ENCODE measurements at regions not wholly inside any gene's neighbourhood (a gene's known extent, or its start where the extent isn't known, plus 50 kb on each side); places are given as distances from the start of the nearest gene placed in this dataset.

- no peak for TF ChIP-seq TAF1 (IDR thresholded peaks at IDR 0.05; ENCODE audit: borderline replicate concordance, low read depth, low read length)
- DNase-seq (ENCODE audit: insufficient read length) (no peak), FAIRE-seq (no peak)
Measured at GRCh38 chr17:70308618-70309017, 139.3 kb downstream of the KCNJ2 start.

DNA sequence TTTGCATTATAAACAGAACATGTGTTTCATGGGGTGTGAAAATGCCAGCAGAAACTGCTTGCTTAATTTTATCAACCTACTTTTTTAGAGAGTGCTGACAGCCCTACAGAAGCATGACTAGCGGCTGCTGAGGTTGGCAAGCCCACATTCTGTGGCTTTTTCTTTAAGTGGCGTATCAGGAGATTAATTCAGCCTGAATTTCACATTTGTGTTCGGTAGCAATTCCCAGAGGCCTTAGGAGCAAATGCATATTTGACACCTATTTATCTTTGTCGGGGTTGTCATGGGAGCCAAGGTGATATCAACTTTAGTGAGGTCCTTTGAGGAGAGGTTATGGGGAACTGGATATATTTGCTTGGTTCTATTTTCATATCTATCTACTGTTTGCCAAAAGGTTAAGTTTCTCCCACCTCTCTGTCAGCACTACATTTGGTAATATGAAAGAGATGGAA is 140.9 kb downstream of the KCNJ2 start:
- no peak for TF ChIP-seq TAF1 (IDR thresholded peaks at IDR 0.05; ENCODE audit: borderline replicate concordance, low read depth, low read length)
- no peak for TF ChIP-seq POLR2A (IDR thresholded peaks at IDR 0.05; ENCODE audit: low read depth, low read length)
- no peak for TF ChIP-seq POLR2AphosphoS5 (IDR thresholded peaks at IDR 0.05; ENCODE audit: low read depth, low read length)
- FAIRE-seq, result no peak
- DNase-seq (ENCODE audit: insufficient read length), result no peak

- FAIRE-seq, result no peak
- no peak for DNase-seq (ENCODE audit: insufficient read length)
- TF ChIP-seq POLR2AphosphoS5 (IDR thresholded peaks at IDR 0.05; ENCODE audit: low read depth, low read length) (no peak), POLR2A (IDR thresholded peaks at IDR 0.05; ENCODE audit: low read depth, low read length) (no peak), TAF1 (IDR thresholded peaks at IDR 0.05; ENCODE audit: borderline replicate concordance, low read depth, low read length) (no peak)
Measured at GRCh38 chr17:70313086-70313852, 143.9 kb downstream of the KCNJ2 start.

- no peak for FAIRE-seq
- DNase-seq (ENCODE audit: insufficient read length), result no peak
- no peak for TF ChIP-seq POLR2A (IDR thresholded peaks at IDR 0.05; ENCODE audit: low read depth, low read length)
Measured at GRCh38 chr17:70314096-70314495, 144.8 kb downstream of the KCNJ2 start.

DNA sequence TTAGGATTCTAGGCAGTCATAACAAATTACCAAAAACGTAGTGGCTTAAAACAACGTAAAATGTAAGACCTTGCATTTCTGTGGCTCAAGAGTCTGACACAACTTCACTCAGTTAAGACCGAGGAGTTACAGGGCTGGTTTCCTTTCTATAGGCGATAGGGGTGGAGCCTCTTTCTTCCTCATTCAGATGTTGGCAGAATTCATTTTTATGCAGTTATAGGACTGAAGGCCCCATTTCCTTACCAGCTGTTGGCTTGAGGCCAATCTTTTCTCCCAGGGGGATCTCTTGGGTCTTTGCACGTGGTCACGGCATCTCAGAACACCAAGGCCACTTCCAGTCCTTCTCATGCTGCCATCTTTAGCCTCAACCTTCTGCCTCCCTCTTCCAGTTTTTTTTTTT is 145.2 kb downstream of the KCNJ2 start:
- FAIRE-seq, result no peak
- TF ChIP-seq POLR2A (IDR thresholded peaks at IDR 0.05; ENCODE audit: low read depth, low read length) (no peak), POLR2AphosphoS5 (IDR thresholded peaks at IDR 0.05; ENCODE audit: low read depth, low read length) (no peak), TAF1 (IDR thresholded peaks at IDR 0.05; ENCODE audit: borderline replicate concordance, low read depth, low read length) (no peak)
- DNase-seq (ENCODE audit: insufficient read length), result no peak

GRCh38 chr17:70317421-70317820 is 148.1 kb downstream of the KCNJ2 start:
- FAIRE-seq, result no peak
- TF ChIP-seq POLR2AphosphoS5 (IDR thresholded peaks at IDR 0.05; ENCODE audit: low read depth, low read length), result no peak
- TF ChIP-seq POLR2A (IDR thresholded peaks at IDR 0.05; ENCODE audit: low read depth, low read length), result no peak
- no peak for TF ChIP-seq TAF1 (IDR thresholded peaks at IDR 0.05; ENCODE audit: borderline replicate concordance, low read depth, low read length)
- no peak for DNase-seq (ENCODE audit: insufficient read length)

DNA sequence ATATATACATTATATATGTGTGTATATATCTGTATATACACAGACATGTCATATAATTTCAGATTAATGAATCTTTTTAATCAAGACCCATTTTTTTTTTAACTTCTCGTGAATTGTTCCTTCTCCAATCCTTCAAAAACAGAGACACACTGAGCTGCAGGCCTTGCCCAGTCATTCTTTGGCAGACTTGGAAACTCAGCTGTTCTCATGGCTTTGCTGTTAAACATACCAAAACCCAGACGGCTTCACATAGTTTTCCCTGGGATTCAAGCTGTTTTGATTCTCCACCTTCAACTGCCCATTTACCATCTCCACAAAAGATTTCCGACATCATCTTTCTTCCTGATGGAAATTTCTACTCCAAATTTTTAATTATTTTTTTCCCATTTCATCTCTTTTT is 148.7 kb downstream of the KCNJ2 start:
- no peak for FAIRE-seq
- TF ChIP-seq TAF1 (IDR thresholded peaks at IDR 0.05; ENCODE audit: borderline replicate concordance, low read depth, low read length), result no peak
- no peak for TF ChIP-seq POLR2AphosphoS5 (IDR thresholded peaks at IDR 0.05; ENCODE audit: low read depth, low read length)
- TF ChIP-seq POLR2A (IDR thresholded peaks at IDR 0.05; ENCODE audit: low read depth, low read length), result no peak

DNA sequence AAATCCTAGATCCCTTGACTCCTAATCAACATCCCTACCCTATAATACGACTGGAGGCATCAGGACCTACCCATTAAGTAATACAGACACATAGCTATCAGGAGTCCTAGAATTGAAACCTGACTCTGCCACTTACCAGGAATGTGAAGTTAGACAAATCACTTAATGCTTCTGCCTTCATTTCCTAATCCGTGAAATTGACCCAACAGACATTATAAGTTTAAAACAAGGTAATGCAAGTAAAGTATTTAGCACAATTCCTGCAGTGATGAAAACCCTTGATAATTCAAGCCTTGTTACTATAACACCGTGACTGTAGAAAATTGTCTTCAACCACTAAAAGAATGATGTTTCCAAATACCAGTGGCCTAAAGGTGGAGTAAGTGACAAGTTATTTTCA is 150.2 kb downstream of the KCNJ2 start:
- FAIRE-seq, result no peak
- no peak for TF ChIP-seq POLR2A (IDR thresholded peaks at IDR 0.05; ENCODE audit: low read depth, low read length)
- TF ChIP-seq TAF1 (IDR thresholded peaks at IDR 0.05; ENCODE audit: borderline replicate concordance, low read depth, low read length), result no peak
- TF ChIP-seq POLR2AphosphoS5 (IDR thresholded peaks at IDR 0.05; ENCODE audit: low read depth, low read length), result no peak
- DNase-seq (ENCODE audit: insufficient read length), result no peak

More for the DNA sequence above, 148.7 kb downstream of the KCNJ2 start:
- no peak for DNase-seq (ENCODE audit: insufficient read length)

- DNase-seq (ENCODE audit: insufficient read length) (no peak), FAIRE-seq (no peak)
- TF ChIP-seq TAF1 (IDR thresholded peaks at IDR 0.05; ENCODE audit: borderline replicate concordance, low read depth, low read length), result no peak
- TF ChIP-seq POLR2A (IDR thresholded peaks at IDR 0.05; ENCODE audit: low read depth, low read length), result no peak
Measured at GRCh38 chr17:70320673-70321345, 151.5 kb downstream of the KCNJ2 start.

DNA sequence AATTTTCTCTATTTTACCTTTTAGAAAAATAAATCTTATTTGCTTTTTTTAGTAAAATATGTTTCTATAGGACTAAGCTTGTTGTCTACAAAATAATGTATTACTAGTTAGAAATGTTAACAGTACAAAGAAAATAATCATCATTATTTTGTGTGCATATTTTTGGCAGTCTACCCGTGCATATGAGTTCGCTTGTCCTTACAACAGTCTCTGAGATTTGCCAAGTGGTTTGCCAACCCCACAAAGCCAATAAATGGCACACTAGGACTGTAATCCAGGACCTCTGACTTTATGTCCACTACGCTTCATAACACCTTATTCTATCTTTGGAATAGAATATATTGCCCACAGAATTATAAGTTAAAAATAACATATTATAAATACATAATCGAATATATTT is 152.0 kb downstream of the KCNJ2 start:
- TF ChIP-seq TAF1 (IDR thresholded peaks at IDR 0.05; ENCODE audit: borderline replicate concordance, low read depth, low read length), result no peak
- TF ChIP-seq POLR2A (IDR thresholded peaks at IDR 0.05; ENCODE audit: low read depth, low read length), result no peak
- no peak for TF ChIP-seq POLR2AphosphoS5 (IDR thresholded peaks at IDR 0.05; ENCODE audit: low read depth, low read length)
- DNase-seq (ENCODE audit: insufficient read length) (no peak), FAIRE-seq (no peak)

- no peak for FAIRE-seq
- no peak for TF ChIP-seq POLR2A (IDR thresholded peaks at IDR 0.05; ENCODE audit: low read depth, low read length)
- TF ChIP-seq POLR2AphosphoS5 (IDR thresholded peaks at IDR 0.05; ENCODE audit: low read depth, low read length), result no peak
- no peak for TF ChIP-seq TAF1 (IDR thresholded peaks at IDR 0.05; ENCODE audit: borderline replicate concordance, low read depth, low read length)
- no peak for DNase-seq (ENCODE audit: insufficient read length)
Measured at GRCh38 chr17:70323269-70323668, 153.9 kb downstream of the KCNJ2 start.

GRCh38 chr17:70324031-70324430 is 154.7 kb downstream of the KCNJ2 start:
- FAIRE-seq, result no peak
- TF ChIP-seq POLR2AphosphoS5 (IDR thresholded peaks at IDR 0.05; ENCODE audit: low read depth, low read length) (no peak), TAF1 (IDR thresholded peaks at IDR 0.05; ENCODE audit: borderline replicate concordance, low read depth, low read length) (no peak), POLR2A (IDR thresholded peaks at IDR 0.05; ENCODE audit: low read depth, low read length) (no peak)
- DNase-seq (ENCODE audit: insufficient read length), result no peak
